Caki2 (cell line): ENCODE measurements at regions not wholly inside any gene's neighbourhood (a gene's known extent, or its start where the extent isn't known, plus 50 kb on each side); places are given as distances from the start of the nearest gene placed in this dataset.

Source experiments
- DNase-seq: peaks from one replicate; pipeline ENCODE4 v3.0.0-alpha.2; 2015; ENCODE audit warnings: low read depth
- in situ Hi-C: cut with HindIII; loops from 2 replicates; pipeline ENCODE4 v1.10.0; 2016; ENCODE audit warnings: low sequenced_read_pairs, low pct_unique_long_range_greater_than_20kb, mixed read lengths

DNA sequence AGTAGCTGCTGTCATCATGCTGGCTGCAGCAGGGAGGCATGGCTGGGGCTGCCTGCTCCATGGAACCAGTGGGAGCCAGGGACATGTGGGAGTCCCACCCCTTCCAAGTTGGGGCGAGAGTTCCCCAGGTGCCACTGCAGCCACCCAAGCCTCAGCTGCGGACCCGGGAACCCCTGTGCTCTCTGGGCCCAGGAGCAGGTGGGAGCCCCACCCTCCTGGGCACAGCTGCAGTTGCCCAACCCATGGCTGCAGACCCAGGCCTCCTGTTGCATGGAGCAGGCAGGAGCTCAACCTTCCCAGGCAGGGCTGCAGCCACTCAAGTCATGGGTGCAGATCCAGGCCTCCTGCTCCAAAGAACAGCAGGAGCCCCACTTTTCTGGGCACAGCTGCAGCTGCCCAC is 274.2 kb upstream of the KCNJ16 start:
- in situ Hi-C loops = no loop called here

DNA sequence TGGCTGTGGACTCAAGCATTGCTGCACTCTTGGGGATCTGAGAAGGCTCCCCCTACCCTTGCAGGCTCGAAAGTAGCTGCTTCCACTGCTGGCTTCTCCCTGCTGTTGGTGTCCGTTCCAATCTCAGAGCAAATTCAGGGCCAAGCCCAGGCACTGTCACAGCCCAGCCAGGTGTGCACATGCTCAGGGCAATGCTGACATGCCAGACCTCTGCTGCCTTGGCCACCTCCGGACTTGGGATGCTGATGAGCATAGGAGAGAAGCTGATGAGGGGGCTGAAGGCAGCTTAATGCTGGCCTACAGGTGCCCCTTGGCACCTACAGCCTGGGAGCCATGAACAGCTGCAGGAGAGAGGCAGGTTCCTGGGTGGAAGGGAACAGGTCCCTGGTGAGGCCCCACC is 273.7 kb upstream of the KCNJ16 start:
- DNase-seq = no peak
- in situ Hi-C loops = no loop called here

More for the DNA sequence above, 274.2 kb upstream of the KCNJ16 start:
- no peak for DNase-seq

DNA sequence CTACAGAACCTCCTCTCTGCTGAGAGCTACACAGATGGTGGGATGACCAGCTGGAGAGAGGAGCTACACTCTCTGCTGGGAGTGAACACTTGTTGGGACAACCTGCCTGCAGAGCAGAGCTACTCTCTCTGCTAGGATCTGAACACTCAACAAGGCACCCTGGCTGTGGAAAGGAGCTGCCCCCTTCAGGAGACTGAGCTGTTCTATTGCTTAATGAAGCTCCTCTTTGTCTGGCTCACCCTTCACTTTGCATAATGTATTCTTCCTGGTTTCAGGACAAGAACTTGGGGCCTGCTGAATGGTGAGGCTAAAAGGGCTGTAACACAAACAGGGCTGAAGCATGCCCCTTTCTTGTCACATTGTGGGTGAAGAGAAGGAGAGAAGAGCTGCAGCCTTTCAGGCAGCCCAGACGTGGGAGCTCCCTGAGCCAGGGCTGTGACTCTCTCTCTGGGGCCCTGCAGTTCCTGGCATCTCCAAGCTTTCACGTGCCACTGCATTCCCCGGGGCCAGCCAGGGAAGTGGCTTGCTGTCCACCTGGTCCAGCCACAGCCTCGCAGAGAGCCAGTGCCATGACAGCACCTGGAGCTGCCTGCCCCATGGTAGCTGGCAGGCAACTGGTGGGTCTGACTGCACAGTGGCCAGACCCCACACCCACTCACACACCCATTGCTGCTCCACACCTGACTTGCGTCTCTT is 272.8 kb upstream of the KCNJ16 start:
- in situ Hi-C loops = no loop called here
- no peak for DNase-seq

DNA sequence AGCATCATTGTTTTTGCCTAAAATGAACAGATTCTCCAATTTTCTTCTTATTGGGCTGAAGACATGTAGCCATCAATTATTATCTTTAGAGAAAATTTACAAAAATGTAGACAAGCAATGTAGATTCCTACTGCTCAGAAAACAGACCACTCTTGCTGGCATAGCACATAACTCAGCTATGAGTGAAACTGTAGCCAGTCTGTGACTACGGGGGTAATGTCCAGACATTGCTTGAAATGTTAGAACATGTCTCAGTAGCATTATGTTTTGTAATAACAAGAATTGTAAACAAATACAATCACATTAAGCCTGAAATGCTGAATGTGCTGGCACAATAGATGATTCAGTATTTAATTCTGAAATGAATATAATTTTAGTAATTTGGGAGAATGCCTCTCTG is 265.7 kb upstream of the KCNJ16 start:
- in situ Hi-C loops = no loop called here
- DNase-seq = no peak

DNA sequence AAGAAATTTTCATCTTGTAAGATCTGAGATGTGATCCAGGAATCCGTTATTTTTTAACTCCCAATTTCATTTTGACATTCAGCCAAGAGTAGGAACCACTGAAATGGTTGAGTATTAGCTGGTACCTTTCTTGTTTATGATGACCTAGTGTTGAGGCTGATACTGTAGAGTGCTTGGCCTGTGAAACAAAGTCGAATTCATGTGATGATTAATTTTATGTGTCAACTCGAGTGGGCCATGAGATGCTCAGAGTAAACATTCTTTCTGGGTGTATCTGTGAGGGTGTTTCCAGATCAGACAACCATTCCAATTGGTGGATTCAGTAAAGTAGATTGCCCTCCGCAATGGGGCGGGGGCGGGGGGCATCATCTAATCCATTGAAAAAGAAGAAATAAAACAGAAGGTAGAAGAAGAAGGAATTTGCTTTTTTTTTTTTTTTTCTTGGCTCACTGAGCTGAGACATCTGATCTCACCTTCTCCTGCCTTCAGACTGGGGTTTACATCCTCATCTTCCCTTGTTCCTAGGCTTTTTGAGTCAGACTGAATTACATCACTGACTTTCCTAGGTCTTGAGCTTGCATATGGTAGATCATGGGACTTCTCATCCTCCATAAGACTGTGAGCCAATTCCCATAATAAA is 264.6 kb upstream of the KCNJ16 start:
- in situ Hi-C loops = no loop called here
- peak; percentile 98 for DNase-seq

DNA sequence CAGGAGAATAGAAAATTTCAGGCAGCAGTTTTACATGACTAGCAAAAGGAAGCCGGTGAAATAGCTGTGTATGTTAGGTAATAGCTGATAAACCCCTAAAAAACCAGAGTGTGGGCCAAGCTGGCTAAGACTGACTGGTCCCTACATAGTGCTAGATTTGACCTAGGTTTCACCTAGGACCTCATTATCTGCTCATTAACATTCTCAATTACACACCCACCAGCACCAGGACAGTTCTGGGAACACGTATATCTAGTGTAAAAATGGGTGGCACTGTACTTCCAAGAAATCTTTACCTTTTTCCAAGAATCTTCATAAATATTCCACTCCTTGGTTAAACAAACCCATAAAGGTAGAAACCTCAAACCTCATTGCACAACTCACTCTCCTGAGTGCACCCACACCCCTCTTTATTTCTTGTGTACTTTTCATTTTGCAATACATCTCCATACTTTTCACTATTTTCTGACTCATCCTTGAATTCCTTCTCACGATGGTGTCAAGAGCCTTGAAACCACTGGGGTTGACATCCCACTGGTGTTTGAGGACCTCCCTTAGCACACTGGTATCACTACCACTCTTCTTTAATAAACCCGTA is 262.7 kb upstream of the KCNJ16 start:
- in situ Hi-C loops = no loop called here
- no peak for DNase-seq

DNA sequence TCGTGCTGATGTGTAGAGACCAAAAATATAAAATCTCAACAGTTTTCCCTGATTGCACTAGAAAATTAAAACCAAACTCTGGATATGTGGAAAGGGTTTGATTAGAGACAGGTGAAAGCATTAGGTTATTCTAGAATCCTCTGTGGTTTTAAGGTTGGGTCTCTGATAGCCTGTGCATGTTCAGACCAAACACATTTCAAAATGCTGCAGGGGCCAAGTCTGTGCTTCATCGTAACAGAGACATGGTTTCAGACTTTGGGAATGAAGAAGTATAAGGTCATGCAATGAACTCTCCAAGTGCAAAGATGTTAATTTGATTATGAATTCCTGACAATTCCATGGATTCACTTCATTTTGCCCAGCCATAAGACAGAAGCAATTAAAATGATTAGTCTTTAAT is 261.0 kb upstream of the KCNJ16 start:
- no peak for DNase-seq
- in situ Hi-C loops = no loop called here

DNA sequence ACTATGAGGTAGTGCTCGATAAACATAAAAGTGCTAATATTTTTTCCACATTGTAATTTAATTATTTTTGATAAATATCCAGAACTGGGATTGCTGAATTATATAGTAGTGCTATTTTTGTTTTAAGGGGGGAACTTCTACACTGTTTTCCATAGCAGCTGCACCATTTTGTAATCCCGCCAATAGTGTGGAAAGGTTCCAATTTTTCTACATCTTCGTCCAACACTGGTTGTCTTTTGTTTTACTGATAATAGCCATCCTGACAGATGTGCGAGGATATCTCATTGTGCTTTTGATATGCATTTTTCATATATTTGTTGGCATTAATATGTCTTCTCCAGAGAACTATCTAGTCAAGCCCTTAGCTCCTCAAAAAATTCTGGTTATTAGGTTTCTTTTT is 259.6 kb upstream of the KCNJ16 start:
- in situ Hi-C loops = no loop called here
- no peak for DNase-seq

DNA sequence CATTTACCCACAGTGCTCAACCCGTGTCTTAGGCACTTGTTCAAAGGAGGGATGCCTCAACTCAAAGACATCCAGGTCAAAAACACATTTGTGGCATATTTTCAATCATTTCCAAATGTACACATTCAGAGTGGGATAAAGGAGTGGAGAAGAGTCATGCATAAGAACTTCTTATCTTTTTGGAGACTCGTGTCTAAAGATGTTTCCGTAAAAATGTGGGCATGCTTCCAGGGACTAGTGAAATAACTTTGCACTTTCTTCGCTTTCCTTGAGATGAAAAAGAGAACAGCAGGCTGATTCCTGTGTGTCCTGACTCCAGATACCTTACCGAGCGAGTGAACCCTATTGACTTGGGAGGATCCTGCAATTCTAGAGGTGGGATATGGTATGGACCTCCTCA is 256.6 kb upstream of the KCNJ16 start:
- in situ Hi-C loops = no loop called here
- no peak for DNase-seq

DNA sequence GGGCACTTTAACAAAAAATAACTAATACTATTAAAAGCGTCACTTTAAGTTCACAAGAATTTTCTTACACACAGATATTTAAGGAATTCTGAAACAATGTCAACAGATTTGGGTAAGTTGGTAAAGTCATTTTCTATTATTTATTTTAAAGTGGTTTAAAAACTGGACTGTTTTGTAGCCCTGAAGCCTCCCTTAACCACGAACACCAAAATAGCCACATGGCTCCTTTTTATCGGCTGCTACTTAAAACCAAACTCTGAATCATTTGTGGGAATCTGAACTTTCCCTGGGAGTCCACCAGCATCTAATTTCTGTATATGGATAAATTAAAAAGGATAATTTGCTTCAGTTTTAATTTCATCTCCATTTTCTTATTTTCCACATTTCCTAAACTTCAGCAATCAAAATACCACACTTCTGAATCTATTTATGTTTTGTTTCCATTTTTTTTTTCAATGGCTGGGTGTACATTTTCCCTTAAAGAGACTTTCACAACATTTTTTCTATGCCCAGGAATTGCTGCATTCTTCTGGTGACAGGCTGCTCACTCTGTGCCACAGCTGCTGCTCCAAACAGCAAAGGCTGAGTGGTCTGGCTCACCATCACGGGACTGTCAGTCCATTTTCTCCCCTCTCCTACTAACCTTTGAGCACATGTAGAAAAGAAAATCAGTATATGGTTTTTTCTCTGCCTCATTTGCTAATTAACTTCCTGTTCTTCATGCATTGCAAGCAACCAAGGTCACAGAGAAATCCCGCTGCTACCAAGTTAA is 255.5 kb upstream of the KCNJ16 start:
- no peak for DNase-seq
- in situ Hi-C loops = no loop called here

DNA sequence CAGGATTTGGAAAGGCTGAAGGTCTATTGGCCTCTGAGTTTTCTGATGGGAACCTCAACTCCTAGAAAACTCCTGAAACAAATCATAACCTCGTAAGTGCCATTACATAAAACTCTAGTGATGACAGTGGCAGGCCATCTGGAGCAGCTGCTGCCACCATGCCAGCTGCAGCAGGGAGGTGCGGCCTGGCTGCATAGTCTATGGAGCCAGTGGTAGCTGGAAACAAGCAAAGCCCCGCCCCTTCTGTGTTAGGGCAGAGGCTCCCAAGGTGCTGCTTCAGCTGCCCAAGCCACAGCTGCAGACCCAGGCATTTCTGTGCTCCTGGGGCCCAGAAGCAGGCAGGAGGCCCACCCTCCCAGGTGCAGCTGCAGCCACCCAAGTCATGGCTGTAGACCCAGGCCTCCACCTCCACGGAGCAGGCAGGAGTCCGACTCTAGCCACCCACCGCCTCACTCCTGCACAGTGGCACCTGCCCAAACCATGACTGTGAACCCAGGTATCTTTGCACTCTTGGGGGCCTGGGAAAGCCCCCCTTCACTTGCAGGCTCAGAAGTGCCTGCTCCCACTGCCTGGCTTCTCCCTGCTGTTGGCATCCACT is 254.1 kb upstream of the KCNJ16 start:
- no peak for DNase-seq

DNA sequence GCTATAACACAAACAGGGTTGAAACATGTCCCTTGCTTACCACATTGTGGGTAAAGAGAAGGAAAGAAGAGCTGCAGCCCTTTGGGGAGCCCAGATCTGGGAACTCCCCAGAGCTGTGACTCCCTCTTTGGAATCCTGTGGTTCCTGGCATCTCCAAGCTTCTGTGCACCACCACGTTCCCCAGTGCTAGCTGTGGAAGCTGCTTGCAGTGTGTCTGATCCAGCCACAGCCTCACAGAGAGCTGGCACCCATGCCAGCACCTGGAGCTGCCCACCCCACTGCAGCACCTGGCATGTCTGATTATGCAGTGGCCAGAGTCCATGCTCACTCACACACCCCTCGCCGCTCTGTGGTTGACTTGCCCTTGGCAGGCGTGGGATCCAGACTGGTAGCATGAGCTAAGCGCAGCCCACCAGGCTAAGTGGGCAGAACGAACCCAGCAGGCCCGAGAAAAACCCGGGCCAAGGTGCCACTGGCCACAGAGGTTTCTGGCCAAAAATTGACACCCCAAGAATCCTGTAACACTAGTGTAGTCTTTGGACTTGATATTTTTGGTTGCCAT is 252.6 kb upstream of the KCNJ16 start:
- DNase-seq = no peak
- in situ Hi-C loops = no loop called here

More for the DNA sequence above, 254.1 kb upstream of the KCNJ16 start:
- in situ Hi-C loops = no loop called here

DNA sequence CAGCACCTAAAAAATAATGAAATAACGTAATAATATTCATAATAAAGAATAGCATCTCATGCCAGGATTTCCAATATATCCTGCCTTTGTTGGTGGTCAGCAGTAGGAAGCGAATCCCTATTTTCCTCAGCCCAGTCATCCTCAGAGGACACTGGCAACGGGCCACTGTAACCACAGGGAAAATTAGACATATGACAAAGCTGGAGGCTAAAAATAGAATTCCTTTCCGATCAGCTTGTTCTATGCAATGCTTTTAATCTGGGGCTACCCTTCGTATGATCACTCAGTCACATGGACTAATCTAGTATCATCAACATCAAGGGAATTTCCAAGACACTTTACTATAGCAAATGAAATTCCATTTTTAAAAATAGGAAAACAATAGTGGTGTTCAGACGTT is 246.9 kb upstream of the KCNJ16 start:
- in situ Hi-C loops = no loop called here
- no peak for DNase-seq

DNA sequence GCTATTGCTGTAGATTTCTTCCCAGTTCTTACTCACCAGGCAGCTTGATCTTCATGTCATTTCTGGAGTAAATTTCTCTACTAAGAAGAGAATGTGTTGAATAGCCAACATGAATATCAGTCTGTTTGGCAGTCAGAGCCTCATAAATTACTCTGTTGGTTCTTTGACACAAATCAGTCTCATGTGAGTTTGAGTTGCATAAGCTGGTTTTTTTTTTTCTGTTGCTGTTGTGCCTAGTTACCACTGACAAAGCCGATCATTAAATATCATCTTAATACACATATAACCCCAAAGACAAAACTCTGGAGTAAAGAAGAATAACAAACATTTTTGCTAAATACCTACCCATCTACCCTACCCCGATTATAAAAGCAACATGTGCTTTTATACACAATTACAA is 240.5 kb upstream of the KCNJ16 start:
- in situ Hi-C loops = no loop called here
- no peak for DNase-seq

DNA sequence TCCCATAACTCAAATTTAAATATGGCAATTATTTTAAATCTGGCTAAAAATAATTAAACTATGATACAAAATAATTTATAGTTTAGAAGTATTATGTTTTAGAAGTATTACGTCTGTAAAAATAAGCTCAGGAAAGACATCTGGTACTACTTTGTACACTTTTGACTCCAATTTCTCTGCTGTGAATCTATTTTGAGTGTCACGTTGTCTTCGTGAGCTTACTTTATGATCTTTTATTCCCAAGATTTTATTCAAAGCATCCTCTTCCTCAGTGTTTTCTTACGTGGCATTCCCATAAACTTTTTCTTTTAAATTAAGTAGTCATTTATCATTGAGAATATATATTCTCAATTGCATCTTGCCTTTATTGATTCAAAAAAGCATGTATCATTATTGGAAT is 223.3 kb upstream of the KCNJ16 start:
- DNase-seq = no peak
- in situ Hi-C loops = no loop called here

DNA sequence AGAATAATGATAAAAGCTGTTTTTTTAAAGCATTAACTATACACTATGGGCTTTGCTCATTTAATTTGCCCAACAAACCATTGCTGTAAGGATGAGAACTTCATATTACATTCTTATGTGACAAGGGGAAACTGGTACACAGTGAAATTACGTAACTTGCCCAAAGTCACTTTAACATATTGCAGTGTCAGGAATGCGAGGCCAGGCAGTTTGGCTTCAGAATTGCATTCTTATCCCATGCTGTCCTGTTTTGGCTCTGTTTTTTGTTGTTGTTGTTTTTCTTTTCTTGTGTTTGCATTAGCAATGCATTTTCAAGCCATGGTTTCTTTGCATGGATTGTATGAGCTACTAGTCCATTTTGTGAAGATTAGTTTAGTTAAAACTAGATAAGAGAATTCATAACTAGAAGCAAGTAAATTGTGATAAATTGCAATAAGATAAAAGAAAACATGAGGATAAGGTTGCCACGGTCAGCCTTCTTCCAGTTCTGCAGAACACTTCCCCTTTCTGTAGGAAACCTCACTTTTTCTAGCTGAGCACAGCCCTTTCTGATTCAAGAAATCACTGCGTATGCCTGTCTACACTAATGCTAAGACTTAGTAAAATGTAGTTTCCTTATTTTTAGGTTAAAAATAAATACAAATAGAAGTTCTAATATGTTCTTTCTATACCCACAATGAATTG is 221.3 kb upstream of the KCNJ16 start:
- in situ Hi-C loops = no loop called here
- DNase-seq = no peak

DNA sequence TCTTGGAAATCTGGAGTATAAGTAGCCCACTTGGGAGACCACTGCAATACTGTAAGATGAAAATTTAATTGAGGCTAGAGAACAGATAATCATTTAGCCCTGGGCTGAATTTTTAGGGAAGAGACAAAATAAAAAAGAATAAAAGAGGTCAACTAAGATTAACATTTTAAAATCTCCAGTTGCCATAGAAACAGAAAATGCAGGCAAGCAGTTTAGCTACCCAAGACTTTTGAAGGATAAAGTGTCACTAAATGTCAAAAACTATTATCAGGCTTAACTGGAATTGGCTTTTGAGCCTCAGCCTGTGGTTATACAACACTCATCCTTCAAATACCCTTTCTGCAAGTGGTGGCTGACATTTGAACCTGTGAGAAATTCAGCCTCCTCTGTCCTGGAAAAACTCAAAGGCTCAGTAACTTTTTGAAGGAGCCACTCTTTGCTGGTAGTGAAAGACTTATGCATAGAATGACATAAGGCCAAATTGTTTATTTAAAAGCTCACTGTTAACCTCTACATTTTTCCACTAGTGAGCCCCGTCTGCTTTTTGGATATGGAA is 220.7 kb upstream of the KCNJ16 start:
- no peak for DNase-seq
- in situ Hi-C loops = no loop called here

DNA sequence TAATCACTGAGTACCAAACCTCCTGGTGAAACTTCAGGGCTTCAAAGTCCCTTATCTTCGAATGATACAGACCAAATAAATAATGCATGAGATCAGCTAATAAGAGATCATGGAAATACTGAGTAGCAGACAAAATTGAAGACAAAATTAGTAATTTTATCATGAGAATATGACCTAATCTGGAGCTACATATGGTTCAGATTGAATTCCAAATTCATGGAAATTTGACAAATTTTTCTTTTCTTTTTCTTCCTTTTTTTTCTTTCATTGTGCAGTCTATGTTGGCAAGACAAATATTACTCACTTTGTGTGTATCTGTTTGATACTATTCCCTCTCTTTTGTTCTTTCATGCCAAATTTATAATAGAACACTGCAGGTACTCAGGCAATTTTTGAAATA is 218.1 kb upstream of the KCNJ16 start:
- no peak for DNase-seq
- in situ Hi-C loops = no loop called here
